CD4-positive, alpha-beta T cell treated with Interleukin-4 for 1 hour (primary cell): ENCODE measurements at regions not wholly inside any gene's neighbourhood (a gene's known extent, or its start where the extent isn't known, plus 50 kb on each side); places are given as distances from the start of the nearest gene placed in this dataset.

ENCODE experiments used
- DNase-seq, 2 donors: peaks; one replicate each; pipeline ENCODE4 v3.0.0-alpha.2; 2020 to 2022

GRCh38 chr16:66167564-66168291 is 198.8 kb upstream of the CDH5 start:
- DNase-seq, result no peak

- no peak for DNase-seq
Observed at GRCh38 chr16:66166490-66166889, 200.0 kb upstream of the CDH5 start.

GRCh38 chr16:66165879-66166278 is 200.6 kb upstream of the CDH5 start:
- DNase-seq, result no peak

GRCh38 chr16:66164581-66165247 is 201.8 kb upstream of the CDH5 start:
- DNase-seq, result no peak

- DNase-seq, result no peak
Observed at GRCh38 chr16:66162821-66163220, 203.7 kb upstream of the CDH5 start.

- DNase-seq, result no peak
Observed at GRCh38 chr16:66161942-66162341, 204.5 kb upstream of the CDH5 start.

- DNase-seq, result no peak
Observed at GRCh38 chr16:66161269-66161668, 205.2 kb upstream of the CDH5 start.

GRCh38 chr16:66159987-66160386 is 206.5 kb upstream of the CDH5 start:
- no peak for DNase-seq

- DNase-seq, result no peak
Observed at GRCh38 chr16:66156538-66156937, 210.0 kb upstream of the CDH5 start.

- no peak for DNase-seq
Observed at GRCh38 chr16:66155933-66156332, 210.6 kb upstream of the CDH5 start.

GRCh38 chr16:66154801-66155200 is 211.7 kb upstream of the CDH5 start:
- no peak for DNase-seq

GRCh38 chr16:66152823-66153393 is 213.6 kb upstream of the CDH5 start:
- no peak for DNase-seq

GRCh38 chr16:66152181-66152580 is 214.3 kb upstream of the CDH5 start:
- no peak for DNase-seq

- DNase-seq, result peak in 1 of 2 donors; percentile 10
Observed at GRCh38 chr16:66150698-66151482, 215.6 kb upstream of the CDH5 start.

- DNase-seq, result no peak
Observed at GRCh38 chr16:66147291-66147690, 219.2 kb upstream of the CDH5 start.

GRCh38 chr16:66146798-66147197 is 219.7 kb upstream of the CDH5 start:
- DNase-seq, result no peak

- no peak for DNase-seq
Observed at GRCh38 chr16:66144641-66145040, 221.8 kb upstream of the CDH5 start.

GRCh38 chr16:66143415-66143814 is 223.1 kb upstream of the CDH5 start:
- no peak for DNase-seq

- no peak for DNase-seq
Observed at GRCh38 chr16:66141885-66142284, 224.6 kb upstream of the CDH5 start.

GRCh38 chr16:66137853-66138252 is 228.6 kb upstream of the CDH5 start:
- DNase-seq, result no peak

GRCh38 chr16:66136841-66137240 is 229.7 kb upstream of the CDH5 start:
- no peak for DNase-seq

- no peak for DNase-seq
Observed at GRCh38 chr16:66135838-66136237, 230.7 kb upstream of the CDH5 start.

GRCh38 chr16:66135421-66135831 is 231.1 kb upstream of the CDH5 start:
- DNase-seq, result no peak

GRCh38 chr16:66134875-66135274 is 231.6 kb upstream of the CDH5 start:
- DNase-seq, result no peak
